Stimulated activated CD8-positive, alpha-beta memory T cell treated with anti-CD3 and anti-CD28 coated beads, Interleukin-15, amount 100 ng/mL, for 24 hours (primary cell): ENCODE measurements at regions not wholly inside any gene's neighbourhood (a gene's known extent, or its start where the extent isn't known, plus 50 kb on each side); places are given as distances from the start of the nearest gene placed in this dataset.

ENCODE experiments used
- DNase-seq: peaks from one replicate; pipeline ENCODE4 v3.0.0-alpha.2; 2020; ENCODE audit warnings: low read depth

- DNase-seq: no peak
Observed at GRCh38 chr12:124458992-124459851, 108.2 kb downstream of the NCOR2 start.

- DNase-seq: no peak
Observed at GRCh38 chr12:124458220-124458991, 109.0 kb downstream of the NCOR2 start.

- no peak for DNase-seq
Observed at GRCh38 chr12:124457287-124458219, 109.9 kb downstream of the NCOR2 start.

GRCh38 chr12:124456652-124457152 is 110.7 kb downstream of the NCOR2 start:
- no peak for DNase-seq

GRCh38 chr12:124456133-124456651 is 111.2 kb downstream of the NCOR2 start:
- DNase-seq: no peak

GRCh38 chr12:124455336-124455735 is 112.1 kb downstream of the NCOR2 start:
- DNase-seq: no peak

GRCh38 chr12:124454735-124455134 is 112.7 kb downstream of the NCOR2 start:
- DNase-seq: no peak

- no peak for DNase-seq
Observed at GRCh38 chr12:124454352-124454725, 113.1 kb downstream of the NCOR2 start.

GRCh38 chr12:124453419-124454351 is 113.7 kb downstream of the NCOR2 start:
- peak; percentile 39 for DNase-seq

- DNase-seq: no peak
Observed at GRCh38 chr12:124452576-124453331, 114.7 kb downstream of the NCOR2 start.

GRCh38 chr12:124451637-124452243 is 115.7 kb downstream of the NCOR2 start:
- no peak for DNase-seq

- DNase-seq: no peak
Observed at GRCh38 chr12:124451016-124451415, 116.4 kb downstream of the NCOR2 start.

GRCh38 chr12:124450376-124450750 is 117.0 kb downstream of the NCOR2 start:
- no peak for DNase-seq

GRCh38 chr12:124449623-124450375 is 117.6 kb downstream of the NCOR2 start:
- no peak for DNase-seq

GRCh38 chr12:124448955-124449622 is 118.3 kb downstream of the NCOR2 start:
- DNase-seq: no peak

- no peak for DNase-seq
Observed at GRCh38 chr12:124448241-124448954, 119.0 kb downstream of the NCOR2 start.

GRCh38 chr12:124446364-124446763 is 121.0 kb downstream of the NCOR2 start:
- DNase-seq: no peak
